ENCODE measurements at regions not wholly inside any gene's neighbourhood (a gene's known extent, or its start where the extent isn't known, plus 50 kb on each side); places are given as distances from the start of the nearest gene placed in this dataset.

DNA sequence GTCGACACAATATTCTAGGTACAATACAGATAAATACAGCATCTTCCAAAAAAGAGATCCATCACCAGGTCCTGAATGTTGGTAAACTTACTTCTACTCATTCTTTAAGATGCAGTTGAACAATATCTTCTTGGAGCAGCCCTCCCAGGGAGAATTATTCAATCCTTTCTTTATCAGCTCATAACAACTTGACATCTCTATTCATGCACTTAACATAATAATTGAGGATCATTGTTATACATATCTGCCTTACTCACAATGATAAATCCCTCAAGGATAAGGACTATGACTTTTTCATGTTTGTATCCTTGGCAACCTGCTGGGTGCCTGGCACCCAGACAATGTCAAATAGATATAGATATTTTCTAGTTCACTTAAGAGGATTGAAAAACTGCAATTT is 219.5 kb downstream of the POU4F1 start:
- TF ChIP-seq TAF1 (IDR thresholded peaks at IDR 0.05; ENCODE audit: low read depth) (no peak), RAD21 (IDR thresholded peaks at IDR 0.05; ENCODE audit: low read depth) (no peak)
- TF ChIP-seq, protein P1, sequence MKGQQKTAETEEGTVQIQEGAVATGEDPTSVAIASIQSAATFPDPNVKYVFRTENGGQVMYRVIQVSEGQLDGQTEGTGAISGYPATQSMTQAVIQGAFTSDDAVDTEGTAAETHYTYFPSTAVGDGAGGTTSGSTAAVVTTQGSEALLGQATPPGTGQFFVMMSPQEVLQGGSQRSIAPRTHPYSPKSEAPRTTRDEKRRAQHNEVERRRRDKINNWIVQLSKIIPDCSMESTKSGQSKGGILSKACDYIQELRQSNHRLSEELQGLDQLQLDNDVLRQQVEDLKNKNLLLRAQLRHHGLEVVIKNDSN (IDR thresholded peaks at IDR 0.05) = no peak

GRCh38 chr13:78383071-78383484 is 220.3 kb downstream of the POU4F1 start:
- TF ChIP-seq, protein P1 (IDR thresholded peaks at IDR 0.05) = no peak
- TF ChIP-seq NFIC (IDR thresholded peaks at IDR 0.05) (no peak), FOXM1 (IDR thresholded peaks at IDR 0.05; ENCODE audit: borderline replicate concordance, low read depth) (no peak), TAF1 (IDR thresholded peaks at IDR 0.05; ENCODE audit: low read depth) (no peak), YY1 (IDR thresholded peaks at IDR 0.05; ENCODE audit: low read depth) (no peak), CREB1 (IDR thresholded peaks at IDR 0.05; ENCODE audit: low read depth) (no peak), CEBPB (IDR thresholded peaks at IDR 0.05) (no peak), RAD21 (IDR thresholded peaks at IDR 0.05; ENCODE audit: low read depth) (no peak), EGR1 (IDR thresholded peaks at IDR 0.05) (no peak), EP300 (IDR thresholded peaks at IDR 0.05; ENCODE audit: borderline replicate concordance) (no peak)
- TF ChIP-seq, protein P2, sequence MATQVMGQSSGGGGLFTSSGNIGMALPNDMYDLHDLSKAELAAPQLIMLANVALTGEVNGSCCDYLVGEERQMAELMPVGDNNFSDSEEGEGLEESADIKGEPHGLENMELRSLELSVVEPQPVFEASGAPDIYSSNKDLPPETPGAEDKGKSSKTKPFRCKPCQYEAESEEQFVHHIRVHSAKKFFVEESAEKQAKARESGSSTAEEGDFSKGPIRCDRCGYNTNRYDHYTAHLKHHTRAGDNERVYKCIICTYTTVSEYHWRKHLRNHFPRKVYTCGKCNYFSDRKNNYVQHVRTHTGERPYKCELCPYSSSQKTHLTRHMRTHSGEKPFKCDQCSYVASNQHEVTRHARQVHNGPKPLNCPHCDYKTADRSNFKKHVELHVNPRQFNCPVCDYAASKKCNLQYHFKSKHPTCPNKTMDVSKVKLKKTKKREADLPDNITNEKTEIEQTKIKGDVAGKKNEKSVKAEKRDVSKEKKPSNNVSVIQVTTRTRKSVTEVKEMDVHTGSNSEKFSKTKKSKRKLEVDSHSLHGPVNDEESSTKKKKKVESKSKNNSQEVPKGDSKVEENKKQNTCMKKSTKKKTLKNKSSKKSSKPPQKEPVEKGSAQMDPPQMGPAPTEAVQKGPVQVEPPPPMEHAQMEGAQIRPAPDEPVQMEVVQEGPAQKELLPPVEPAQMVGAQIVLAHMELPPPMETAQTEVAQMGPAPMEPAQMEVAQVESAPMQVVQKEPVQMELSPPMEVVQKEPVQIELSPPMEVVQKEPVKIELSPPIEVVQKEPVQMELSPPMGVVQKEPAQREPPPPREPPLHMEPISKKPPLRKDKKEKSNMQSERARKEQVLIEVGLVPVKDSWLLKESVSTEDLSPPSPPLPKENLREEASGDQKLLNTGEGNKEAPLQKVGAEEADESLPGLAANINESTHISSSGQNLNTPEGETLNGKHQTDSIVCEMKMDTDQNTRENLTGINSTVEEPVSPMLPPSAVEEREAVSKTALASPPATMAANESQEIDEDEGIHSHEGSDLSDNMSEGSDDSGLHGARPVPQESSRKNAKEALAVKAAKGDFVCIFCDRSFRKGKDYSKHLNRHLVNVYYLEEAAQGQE (IDR thresholded peaks at IDR 0.05; ENCODE audit: low read depth) = no peak

DNA sequence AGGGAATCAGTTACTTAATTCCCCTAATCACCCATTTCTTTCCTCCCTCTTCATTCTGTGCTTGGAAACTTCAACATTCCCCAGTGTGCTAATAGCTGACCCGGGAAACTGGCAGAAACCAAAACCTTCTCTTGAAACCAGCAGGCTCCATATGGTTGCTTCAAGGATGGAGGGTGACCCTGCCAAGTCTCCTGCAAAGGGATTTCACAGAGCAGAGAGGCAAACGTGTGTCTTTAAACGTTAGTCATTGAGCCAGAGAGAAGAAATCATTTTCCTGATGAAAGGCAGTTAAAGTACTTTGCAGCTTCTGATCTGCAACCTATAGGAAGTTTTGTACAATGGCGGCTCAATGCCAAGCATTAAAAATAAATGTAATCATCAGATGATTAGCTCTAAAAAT is 220.9 kb downstream of the POU4F1 start:
- TF ChIP-seq NFIC (IDR thresholded peaks at IDR 0.05) (no peak), EGR1 (IDR thresholded peaks at IDR 0.05) (no peak), EP300 (IDR thresholded peaks at IDR 0.05; ENCODE audit: borderline replicate concordance) (no peak), TAF1 (IDR thresholded peaks at IDR 0.05; ENCODE audit: low read depth) (no peak), CEBPB (IDR thresholded peaks at IDR 0.05) (no peak), ZBTB7A (IDR thresholded peaks at IDR 0.05; ENCODE audit: low read depth) (no peak), RAD21 (IDR thresholded peaks at IDR 0.05; ENCODE audit: low read depth) (no peak), TEAD4 (IDR thresholded peaks at IDR 0.05) (no peak), FOXM1 (IDR thresholded peaks at IDR 0.05; ENCODE audit: borderline replicate concordance, low read depth) (no peak)
- TF ChIP-seq, protein P2 (IDR thresholded peaks at IDR 0.05; ENCODE audit: low read depth) = no peak
- TF ChIP-seq, protein P1 (IDR thresholded peaks at IDR 0.05) = no peak

GRCh38 chr13:78376822-78377221 is 226.5 kb downstream of the POU4F1 start:
- no peak for TF ChIP-seq TEAD4 (IDR thresholded peaks at IDR 0.05)
- TF ChIP-seq TCF12 (IDR thresholded peaks at IDR 0.05; ENCODE audit: low read depth) = no peak
- no peak for TF ChIP-seq EP300 (IDR thresholded peaks at IDR 0.05; ENCODE audit: borderline replicate concordance)
- TF ChIP-seq, protein P2 (IDR thresholded peaks at IDR 0.05; ENCODE audit: low read depth) = no peak
- no peak for TF ChIP-seq NFIC (IDR thresholded peaks at IDR 0.05)
- no peak for TF ChIP-seq FOXM1 (IDR thresholded peaks at IDR 0.05; ENCODE audit: borderline replicate concordance, low read depth)
- no peak for TF ChIP-seq CREB1 (IDR thresholded peaks at IDR 0.05; ENCODE audit: low read depth)
- no peak for TF ChIP-seq TAF1 (IDR thresholded peaks at IDR 0.05; ENCODE audit: low read depth)
- TF ChIP-seq RAD21 (IDR thresholded peaks at IDR 0.05; ENCODE audit: low read depth) = no peak
- no peak for TF ChIP-seq ZBTB7A (IDR thresholded peaks at IDR 0.05; ENCODE audit: low read depth)

- TF ChIP-seq TAF1 (IDR thresholded peaks at IDR 0.05; ENCODE audit: low read depth) (no peak), EP300 (IDR thresholded peaks at IDR 0.05; ENCODE audit: borderline replicate concordance) (no peak), CEBPB (IDR thresholded peaks at IDR 0.05) (no peak), MAX (IDR thresholded peaks at IDR 0.05) (no peak)
Observed at GRCh38 chr13:78376033-78376432, 227.3 kb downstream of the POU4F1 start.
